H9 (cell line): ENCODE measurements at regions not wholly inside any gene's neighbourhood (a gene's known extent, or its start where the extent isn't known, plus 50 kb on each side); places are given as distances from the start of the nearest gene placed in this dataset.
A peak's percentile ranks its signal among the peaks of the same experiment; 100 is the strongest.

Experiments used
- DNase-seq: peaks from one replicate; pipeline ENCODE4 v3.0.0-alpha.2; 2017
- H2AFZ ChIP-seq: one replicate; pipeline ENCODE4 v1.6.1; 2013; ENCODE audit warnings: mild to moderate bottlenecking, low read length, control low read depth, moderate library complexity
- H2AK5ac ChIP-seq: 2 replicates; pipeline ENCODE4 v1.6.1; 2013; ENCODE audit warnings: low read length, control low read depth, mixed read lengths; ENCODE audit not compliant: insufficient read length
- H2BK120ac ChIP-seq: one replicate; pipeline ENCODE4 v1.6.1; 2013; ENCODE audit warnings: low read depth, mild to moderate bottlenecking, low read length, control low read depth, inconsistent platforms; ENCODE audit not compliant: poor library complexity, severe bottlenecking
- H2BK12ac ChIP-seq: 2 replicates; pipeline ENCODE4 v1.6.1; 2013; ENCODE audit warnings: low read length, control low read depth, mixed read lengths, low read depth; ENCODE audit not compliant: insufficient read length
- H2BK15ac ChIP-seq: 2 replicates; pipeline ENCODE4 v1.6.1; 2013; ENCODE audit warnings: low read depth, low read length, control low read depth
- H2BK20ac ChIP-seq: one replicate; pipeline ENCODE4 v1.6.1; 2013; ENCODE audit warnings: low read depth, mild to moderate bottlenecking, low read length, control low read depth, inconsistent platforms; ENCODE audit not compliant: poor library complexity, severe bottlenecking
- H2BK5ac ChIP-seq: 2 replicates; pipeline ENCODE4 v1.6.1; 2013; ENCODE audit warnings: low read length, control low read depth, mixed read lengths; ENCODE audit not compliant: insufficient read length
- H3K14ac ChIP-seq: 2 replicates; pipeline ENCODE4 v1.6.1; 2013; ENCODE audit warnings: low read length, control low read depth; ENCODE audit not compliant: insufficient read depth
- H3K18ac ChIP-seq: 2 replicates; pipeline ENCODE4 v1.6.1; 2013; ENCODE audit warnings: low read depth, mild to moderate bottlenecking, mixed read lengths, low read length, control low read depth; ENCODE audit not compliant: insufficient read length
- H3K23ac ChIP-seq: 2 replicates; pipeline ENCODE4 v1.6.1; 2013; ENCODE audit warnings: low read length, control low read depth, mixed read lengths, low read depth; ENCODE audit not compliant: insufficient read length
- H3K23me2 ChIP-seq: 2 replicates; pipeline ENCODE4 v1.6.1; 2013; ENCODE audit warnings: low read depth, mild to moderate bottlenecking, mixed read lengths, low read length, control low read depth; ENCODE audit not compliant: insufficient read length, poor library complexity, severe bottlenecking
- H3K27ac ChIP-seq: 2 replicates; pipeline ENCODE4 v1.5.1; 2013; ENCODE audit warnings: low read length, control low read depth, mixed read lengths, low read depth; ENCODE audit not compliant: insufficient read length
- H3K27me3 ChIP-seq: 2 replicates; pipeline ENCODE4 v1.6.1; 2013; ENCODE audit warnings: low read length, control low read depth, inconsistent platforms; ENCODE audit not compliant: insufficient read depth
- H3K4ac ChIP-seq: 2 replicates; pipeline ENCODE4 v1.6.1; 2013; ENCODE audit warnings: low read depth, mild to moderate bottlenecking, control low read depth, inconsistent platforms, low read length, moderate library complexity
- H3K4me1 ChIP-seq: 2 replicates; pipeline ENCODE4 v1.6.1; 2013; ENCODE audit warnings: low read length, control low read depth, inconsistent platforms; ENCODE audit not compliant: insufficient read depth
- H3K4me2 ChIP-seq: 2 replicates; pipeline ENCODE4 v1.6.1; 2013; ENCODE audit warnings: low read length, control low read depth, mixed read lengths; ENCODE audit not compliant: insufficient read length, insufficient read depth
- H3K56ac ChIP-seq: 2 replicates; pipeline ENCODE4 v1.6.1; 2013; ENCODE audit warnings: low read depth, mild to moderate bottlenecking, mixed read lengths, low read length, control low read depth; ENCODE audit not compliant: insufficient read length
- H3K79me1 ChIP-seq: 2 replicates; pipeline ENCODE4 v1.6.1; 2013; ENCODE audit warnings: low read depth, mild to moderate bottlenecking, moderate library complexity, low read length, control low read depth, inconsistent platforms; ENCODE audit not compliant: insufficient read depth, poor library complexity, severe bottlenecking
- H3K79me2 ChIP-seq: 2 replicates; pipeline ENCODE4 v1.6.1; 2013; ENCODE audit warnings: low read length, control low read depth, inconsistent platforms; ENCODE audit not compliant: insufficient read depth
- H3K9ac ChIP-seq: 2 replicates; pipeline ENCODE4 v1.6.1; 2013; ENCODE audit warnings: low read length, control low read depth, mixed read lengths; ENCODE audit not compliant: insufficient read length; ENCODE audit errors: extremely low read depth
- H3K9me3 ChIP-seq: one replicate; pipeline ENCODE4 v1.6.1; 2013; ENCODE audit warnings: low read depth, low read length, inconsistent platforms; ENCODE audit not compliant: control insufficient read depth
- H3T11ph ChIP-seq: one replicate; pipeline ENCODE4 v1.6.1; 2013; ENCODE audit warnings: mild to moderate bottlenecking, low read length, control low read depth, inconsistent platforms
- H4K20me1 ChIP-seq: one replicate; pipeline ENCODE4 v1.6.1; 2013; ENCODE audit not compliant: control insufficient read depth, insufficient read length, insufficient read depth
- H4K5ac ChIP-seq: 2 replicates; pipeline ENCODE4 v1.6.1; 2013; ENCODE audit warnings: low read depth, mild to moderate bottlenecking, mixed read lengths, low read length, control low read depth; ENCODE audit not compliant: insufficient read length
- H4K8ac ChIP-seq: replicated peaks from 2 replicates; pipeline ENCODE4 v1.6.1; 2013; ENCODE audit warnings: low read length, control low read depth, mixed read lengths, low read depth; ENCODE audit not compliant: insufficient read length
- H4K91ac ChIP-seq: 2 replicates; pipeline ENCODE4 v1.6.1; 2013; ENCODE audit warnings: low read depth, mild to moderate bottlenecking, moderate library complexity, mixed read lengths, low read length, control low read depth; ENCODE audit not compliant: insufficient read length
- H3K27ac Mint-ChIP-seq, 3 experiments: 2 replicates in 2 of 3; 3 replicates in 1 of 3; pipeline ENCODE4 v1.8.0; 2020 to 2021; ENCODE audit warnings: mixed read lengths in 3 of 3, mild to moderate bottlenecking in 1 of 3, moderate library complexity in 1 of 3
- H3K27me3 Mint-ChIP-seq: 2 replicates; pipeline ENCODE4 v1.8.0; 2021; ENCODE audit warnings: low read depth, mild to moderate bottlenecking, moderate library complexity, mixed read lengths
- H3K36me3 Mint-ChIP-seq, 3 experiments: 2 replicates in 2 of 3; 3 replicates in 1 of 3; pipeline ENCODE4 v1.8.0; 2020 to 2021; ENCODE audit warnings: low read depth in 3 of 3, mixed read lengths in 3 of 3; ENCODE audit not compliant: insufficient read depth in 1 of 3
- H3K4me1 Mint-ChIP-seq, 2 experiments: 2 replicates each; pipeline ENCODE4 v1.8.0; 2020; ENCODE audit warnings: mixed read lengths in 2 of 2
- H3K4me3 Mint-ChIP-seq, 2 experiments: 2 replicates in 1 of 2; 3 replicates in 1 of 2; pipeline ENCODE4 v1.8.0; 2020 to 2021; ENCODE audit warnings: mild to moderate bottlenecking in 2 of 2, mixed read lengths in 2 of 2, moderate library complexity in 1 of 2
- H3K9me3 Mint-ChIP-seq, 2 experiments: 2 replicates in 1 of 2; 3 replicates in 1 of 2; pipeline ENCODE4 v1.8.0; 2020; ENCODE audit warnings: mild to moderate bottlenecking in 2 of 2, mixed read lengths in 2 of 2, moderate library complexity in 1 of 2
- WGBS: extraction: QIAGEN DNeasy Blood & Tissue Kit; methylation state at CpG from one replicate; pipeline ENCODE4 v1.1.7; 2013; ENCODE audit warnings: missing lambda C conversion rate, low lambda C conversion rate, mixed read lengths; ENCODE audit not compliant: insufficient read length; ENCODE audit errors: extremely low coverage; 5-methylcytosine and 5-hydroxymethylcytosine counted together
- TF ChIP-seq, protein P1 (sequence below): fragments of 200-600 bp; sonication (generic); conservative IDR thresholded peaks from 3 replicates; pipeline ENCODE4 v1.8.0; 2021; ENCODE audit warnings: antibody characterized with exemption, mild to moderate bottlenecking

DNA sequence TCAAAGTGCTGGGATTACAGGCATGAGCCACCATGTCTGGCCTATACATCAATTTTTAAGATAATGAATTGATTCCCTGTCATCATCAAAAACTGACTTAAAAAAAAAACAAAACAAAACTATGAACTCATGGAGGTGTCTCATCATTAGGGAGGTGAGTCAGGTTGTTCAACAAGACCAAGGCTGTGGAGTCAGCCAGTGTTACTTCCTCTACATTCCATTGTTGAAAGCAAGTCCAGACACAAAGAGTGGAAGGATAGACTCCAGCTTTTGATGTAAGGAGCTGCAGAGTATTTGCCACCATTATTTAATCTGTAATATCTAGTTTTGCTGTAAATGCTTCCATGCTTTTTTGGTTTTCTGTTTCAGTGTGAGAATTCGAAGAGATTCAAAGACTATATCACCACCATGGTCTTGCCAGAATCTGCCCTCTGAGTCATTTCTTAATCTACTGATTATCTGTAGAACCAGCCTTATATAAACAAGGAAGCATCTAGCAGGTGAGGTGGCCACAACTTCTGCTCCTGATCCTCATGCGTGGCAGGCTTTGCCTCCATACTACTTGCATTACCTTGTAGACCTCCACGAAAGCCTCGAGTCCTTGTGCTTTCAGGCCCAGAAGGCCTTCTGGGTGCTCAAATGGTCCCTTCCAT is 156.1 kb downstream of the FGF1 start:
- H3K27me3 Mint-ChIP-seq = no peaks in the 10 kb centered on the region
- H4K91ac ChIP-seq = no peak overlapping the region
- H3T11ph ChIP-seq = no peak overlapping the region
- H3K27ac Mint-ChIP-seq = peak overlapping the region in 1 of 3 experiments; percentile 59; a peak in 1 of 7 replicates
- no peak overlapping the region for H4K5ac ChIP-seq
- no CpG with 5 or more reads among the region's 4 CpGs for WGBS
- H2BK15ac ChIP-seq = 0 out of 2 replicates have a peak overlapping the region, but pooled peaks have one; percentile 19
- no peak overlapping the region for H2BK20ac ChIP-seq
- H2AFZ ChIP-seq = no peak overlapping the region
- H3K4me3 Mint-ChIP-seq = no peak overlapping the region
- H3K23ac ChIP-seq = no peak overlapping the region
- H3K27me3 ChIP-seq = no peaks in the 10 kb centered on the region
- no peak overlapping the region for H2BK12ac ChIP-seq
- no peaks in the 10 kb centered on the region for H3K79me1 ChIP-seq
- no peak overlapping the region for H3K56ac ChIP-seq
- no peaks in the 10 kb centered on the region for H3K23me2 ChIP-seq
- no peaks in the 10 kb centered on the region for H4K20me1 ChIP-seq
- DNase-seq = no peak
- no peaks in the 10 kb centered on the region for H3K4me1 ChIP-seq
- TF ChIP-seq, protein P1, sequence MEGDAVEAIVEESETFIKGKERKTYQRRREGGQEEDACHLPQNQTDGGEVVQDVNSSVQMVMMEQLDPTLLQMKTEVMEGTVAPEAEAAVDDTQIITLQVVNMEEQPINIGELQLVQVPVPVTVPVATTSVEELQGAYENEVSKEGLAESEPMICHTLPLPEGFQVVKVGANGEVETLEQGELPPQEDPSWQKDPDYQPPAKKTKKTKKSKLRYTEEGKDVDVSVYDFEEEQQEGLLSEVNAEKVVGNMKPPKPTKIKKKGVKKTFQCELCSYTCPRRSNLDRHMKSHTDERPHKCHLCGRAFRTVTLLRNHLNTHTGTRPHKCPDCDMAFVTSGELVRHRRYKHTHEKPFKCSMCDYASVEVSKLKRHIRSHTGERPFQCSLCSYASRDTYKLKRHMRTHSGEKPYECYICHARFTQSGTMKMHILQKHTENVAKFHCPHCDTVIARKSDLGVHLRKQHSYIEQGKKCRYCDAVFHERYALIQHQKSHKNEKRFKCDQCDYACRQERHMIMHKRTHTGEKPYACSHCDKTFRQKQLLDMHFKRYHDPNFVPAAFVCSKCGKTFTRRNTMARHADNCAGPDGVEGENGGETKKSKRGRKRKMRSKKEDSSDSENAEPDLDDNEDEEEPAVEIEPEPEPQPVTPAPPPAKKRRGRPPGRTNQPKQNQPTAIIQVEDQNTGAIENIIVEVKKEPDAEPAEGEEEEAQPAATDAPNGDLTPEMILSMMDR = no peak
- H4K8ac ChIP-seq = no peak overlapping the region
- H3K9me3 ChIP-seq = no peaks in the 10 kb centered on the region
- no peaks in the 10 kb centered on the region for H3K79me2 ChIP-seq
- no peak overlapping the region for H2AK5ac ChIP-seq
- H3K4me1 Mint-ChIP-seq = no peaks in the 10 kb centered on the region
- H3K9me3 Mint-ChIP-seq = peaks cover 7 to 9% of the 10 kb centered on the region in 2 experiments; a peak in 4 of 5 replicates
- H3K9ac ChIP-seq = no peak overlapping the region
- no peak overlapping the region for H3K4me2 ChIP-seq
- H2BK120ac ChIP-seq = no peak overlapping the region
- H3K18ac ChIP-seq = no peak overlapping the region
- H3K14ac ChIP-seq = no peak overlapping the region
- H3K4ac ChIP-seq = no peak overlapping the region
- no peak overlapping the region for H2BK5ac ChIP-seq
- peaks cover 0 to 7% (median 6%) of the 10 kb centered on the region in 3 experiments; a peak in 6 of 7 replicates for H3K36me3 Mint-ChIP-seq
- H3K27ac ChIP-seq = no peak overlapping the region
